HG03039 (cell line): ENCODE measurements at regions not wholly inside any gene's neighbourhood (a gene's known extent, or its start where the extent isn't known, plus 50 kb on each side); places are given as distances from the start of the nearest gene placed in this dataset.

Source experiments
- ATAC-seq: cut with Tn5 transposase; IDR thresholded peaks from one replicate; pipeline ENCODE4 v1.9.1; 2021; ENCODE audit warnings: mild to moderate bottlenecking, moderate library complexity; ENCODE audit not compliant: unreplicated experiment

- no peak for ATAC-seq
These were observed 393.7 kb upstream of the OPRM1 start for GRCh38 chr6:153645326-153645725.

DNA sequence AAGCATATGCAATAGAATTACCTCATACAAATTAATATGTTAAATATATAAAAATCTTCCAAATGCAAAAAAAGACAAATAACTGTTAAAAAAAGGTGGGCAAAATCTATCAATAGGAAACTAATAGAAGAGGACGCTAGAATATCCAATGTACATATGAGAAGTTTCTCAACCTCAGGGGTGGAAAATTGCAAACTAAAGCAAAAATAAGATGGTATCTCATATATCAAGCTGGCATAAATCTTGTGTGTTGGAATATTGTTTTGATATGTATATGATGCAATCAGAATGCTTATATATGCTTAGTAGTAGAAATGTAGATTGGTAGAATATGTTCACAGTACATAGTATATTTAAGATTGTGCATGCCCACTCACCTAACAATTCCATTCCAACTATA lies 395.0 kb upstream of the OPRM1 start:
- no peak for ATAC-seq

DNA sequence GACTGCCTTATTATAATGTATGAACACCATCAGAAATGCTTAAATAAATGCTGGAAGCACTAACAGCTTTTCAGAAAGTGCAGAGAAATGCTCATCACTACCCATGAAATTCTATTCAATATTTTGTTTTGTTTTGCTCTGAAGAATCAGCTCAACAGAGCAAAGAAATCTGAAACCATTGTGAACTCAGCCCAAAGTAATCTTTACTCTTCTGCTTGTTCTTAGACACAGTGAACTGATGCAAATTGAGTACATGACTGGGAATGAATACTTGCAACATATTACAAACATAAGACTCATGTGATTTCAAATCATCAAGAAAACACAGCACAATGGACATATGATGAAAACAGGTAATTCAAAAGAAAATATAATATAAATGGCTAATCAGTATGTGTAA lies 404.6 kb upstream of the OPRM1 start:
- no peak for ATAC-seq

DNA sequence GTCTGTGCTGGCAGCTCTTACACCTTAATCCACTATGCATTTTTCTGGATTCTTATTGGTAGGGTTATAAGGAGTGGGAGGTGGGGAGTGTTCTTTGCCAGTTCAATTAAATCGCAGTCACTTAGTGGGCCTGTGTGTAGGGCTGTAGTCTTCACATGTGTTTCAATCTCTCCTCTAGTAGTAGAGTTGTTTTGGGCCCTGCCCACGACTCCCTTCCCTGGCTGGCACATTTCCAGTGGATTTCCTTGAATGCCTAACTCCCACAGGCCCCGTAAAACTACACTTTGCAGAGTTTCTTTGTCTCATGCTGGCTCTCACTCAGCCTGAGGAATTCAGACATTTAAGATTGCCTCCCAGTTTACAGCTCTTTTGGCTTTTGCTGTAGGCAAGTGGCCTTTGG lies 414.0 kb upstream of the OPRM1 start:
- ATAC-seq: no peak

DNA sequence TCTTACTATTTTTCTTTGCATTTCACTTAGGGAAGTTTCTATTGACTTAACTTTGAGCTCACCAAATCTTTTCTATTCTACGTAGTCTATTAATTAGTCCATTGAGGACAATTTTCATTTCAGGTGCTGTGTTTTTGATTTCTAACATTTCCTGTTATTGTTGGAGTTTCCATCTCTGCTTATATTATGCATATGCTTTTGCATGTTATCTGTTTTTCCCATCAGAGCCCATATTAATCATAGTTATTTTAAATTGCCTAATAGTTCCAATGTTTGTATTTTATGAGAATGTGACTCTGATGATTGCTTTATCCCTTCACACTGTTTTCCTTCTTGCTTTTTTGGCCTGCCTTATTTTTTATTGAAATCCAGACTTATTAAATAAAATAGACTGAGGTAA lies 414.5 kb upstream of the OPRM1 start:
- no peak for ATAC-seq

GRCh38 chr6:153623496-153623895 lies 415.5 kb upstream of the OPRM1 start:
- ATAC-seq: no peak

GRCh38 chr6:153621491-153621890 lies 417.5 kb upstream of the OPRM1 start:
- ATAC-seq: no peak

GRCh38 chr6:153621070-153621469 lies 418.0 kb upstream of the OPRM1 start:
- ATAC-seq: no peak

GRCh38 chr6:153618371-153619322 lies 420.4 kb upstream of the OPRM1 start:
- ATAC-seq: no peak

DNA sequence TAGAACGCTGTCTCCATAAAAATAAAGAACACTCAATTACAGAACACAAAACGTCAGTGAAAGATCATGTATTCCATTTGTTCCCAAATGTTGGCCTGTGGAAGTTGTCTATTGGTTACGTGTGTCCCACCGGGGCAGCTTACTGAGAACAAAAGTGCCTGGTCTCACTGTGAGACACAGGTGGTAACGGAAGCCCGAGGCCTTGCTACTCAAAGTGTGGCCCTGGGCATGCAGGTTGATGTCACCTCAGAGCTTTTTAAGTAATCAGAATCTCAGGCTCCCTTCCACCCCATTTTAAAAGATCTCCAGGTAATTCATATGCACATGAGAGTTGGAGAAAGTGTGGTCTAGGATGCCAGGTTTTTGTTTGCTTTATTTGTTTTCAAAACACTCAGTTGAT lies 422.5 kb upstream of the OPRM1 start:
- no peak for ATAC-seq

GRCh38 chr6:153613719-153614455 lies 425.2 kb upstream of the OPRM1 start:
- ATAC-seq: no peak

- no peak for ATAC-seq
These were observed 436.6 kb upstream of the OPRM1 start for GRCh38 chr6:153602401-153602800.

GRCh38 chr6:153599901-153600300 lies 439.1 kb upstream of the OPRM1 start:
- no peak for ATAC-seq

- no peak for ATAC-seq
These were observed 443.1 kb upstream of the OPRM1 start for GRCh38 chr6:153595903-153596302.

DNA sequence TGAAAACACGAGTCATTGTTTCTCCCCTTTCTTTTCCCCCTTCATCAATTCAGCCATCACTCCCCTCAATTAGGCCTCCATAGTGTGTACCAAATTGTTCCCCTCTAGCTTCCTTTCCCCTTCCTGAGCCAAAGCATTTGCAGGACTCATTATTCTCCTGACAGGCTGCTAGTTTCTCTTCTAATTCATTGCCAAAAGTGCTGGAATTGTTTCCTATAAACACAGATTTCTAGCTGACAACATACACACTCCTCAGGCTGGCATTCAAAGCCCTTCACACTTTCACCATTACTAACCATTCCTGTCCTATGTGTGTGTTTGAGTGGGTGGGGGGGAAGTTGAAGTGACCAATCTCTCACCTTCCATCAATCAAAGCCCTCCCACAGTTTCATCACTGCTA lies 444.2 kb upstream of the OPRM1 start:
- no peak for ATAC-seq

DNA sequence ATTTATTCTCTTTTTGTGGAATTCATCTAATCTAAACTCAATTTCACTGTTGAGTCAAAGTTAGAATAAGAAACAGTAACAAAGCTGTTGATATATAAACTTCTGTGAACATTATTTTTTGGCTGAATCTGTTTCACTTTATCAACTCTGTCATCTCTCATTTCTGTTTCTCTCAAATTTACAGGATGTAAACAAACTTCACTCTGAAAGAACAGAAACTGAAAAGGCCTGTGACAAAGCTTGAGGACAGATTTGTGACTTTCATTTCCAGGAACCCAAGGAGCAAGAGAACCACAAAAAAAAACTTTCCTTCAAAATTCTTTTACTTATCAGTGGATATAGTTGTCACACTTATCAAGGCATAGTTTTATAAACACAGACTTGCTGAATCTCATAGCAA lies 447.9 kb upstream of the OPRM1 start:
- ATAC-seq: no peak

DNA sequence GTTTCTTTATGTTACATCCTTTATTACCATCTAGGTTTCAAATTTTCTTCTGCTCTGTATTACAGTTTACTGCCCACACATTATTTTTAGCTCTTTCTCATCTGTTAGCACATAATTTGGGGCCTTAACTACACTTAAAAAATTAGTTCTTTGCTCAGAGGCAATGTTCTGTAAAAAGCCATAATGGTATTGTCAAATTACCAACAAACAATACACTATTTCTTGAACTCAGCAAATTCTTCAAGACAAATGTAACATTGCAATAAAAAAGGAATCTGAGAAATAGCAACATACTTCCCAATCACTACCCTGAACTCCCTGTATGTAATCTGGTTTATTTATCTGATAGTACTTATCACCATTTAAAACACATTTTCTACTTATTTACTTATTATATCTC lies 448.6 kb upstream of the OPRM1 start:
- no peak for ATAC-seq

- no peak for ATAC-seq
These were observed 450.7 kb upstream of the OPRM1 start for GRCh38 chr6:153588330-153588729.

DNA sequence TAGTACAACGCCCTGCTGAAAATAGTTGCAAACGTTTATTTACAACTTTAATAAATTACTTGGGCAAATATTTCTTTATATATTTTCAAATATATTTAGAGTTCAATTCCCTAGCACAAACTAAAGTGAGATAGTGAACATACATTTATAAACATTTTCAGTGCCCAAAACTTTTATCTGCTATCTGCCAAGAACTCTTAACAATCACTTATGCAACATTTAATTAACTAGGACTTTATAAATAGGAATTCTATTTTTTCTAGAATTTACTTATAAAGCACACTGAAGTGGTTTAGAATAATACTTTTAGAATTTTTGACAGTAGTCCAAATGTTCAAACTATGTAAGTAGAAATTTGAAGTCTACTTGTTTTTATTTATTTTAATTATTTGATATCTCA lies 452.6 kb upstream of the RGS17 start:
- no peak for ATAC-seq

DNA sequence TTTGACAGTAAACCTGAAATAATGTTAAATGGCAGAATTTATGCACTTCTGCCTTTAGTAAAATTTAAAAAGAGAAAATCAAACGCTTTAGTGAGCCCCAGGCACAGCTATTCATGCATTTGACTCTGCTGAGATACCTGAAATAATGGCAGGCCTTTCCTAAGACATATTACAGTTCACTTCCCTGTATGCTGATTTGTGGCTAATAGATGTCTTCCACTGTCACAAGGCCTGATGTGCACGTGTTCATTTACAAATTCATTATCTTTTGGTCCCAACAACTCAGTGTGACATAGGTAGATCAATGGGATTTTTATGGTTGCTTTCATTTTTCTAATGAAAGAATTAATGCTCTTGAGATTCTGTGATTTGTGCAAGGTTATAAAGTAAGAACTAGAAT lies 449.7 kb upstream of the RGS17 start:
- no peak for ATAC-seq

GRCh38 chr6:153575528-153575927 lies 444.4 kb upstream of the RGS17 start:
- no peak for ATAC-seq

DNA sequence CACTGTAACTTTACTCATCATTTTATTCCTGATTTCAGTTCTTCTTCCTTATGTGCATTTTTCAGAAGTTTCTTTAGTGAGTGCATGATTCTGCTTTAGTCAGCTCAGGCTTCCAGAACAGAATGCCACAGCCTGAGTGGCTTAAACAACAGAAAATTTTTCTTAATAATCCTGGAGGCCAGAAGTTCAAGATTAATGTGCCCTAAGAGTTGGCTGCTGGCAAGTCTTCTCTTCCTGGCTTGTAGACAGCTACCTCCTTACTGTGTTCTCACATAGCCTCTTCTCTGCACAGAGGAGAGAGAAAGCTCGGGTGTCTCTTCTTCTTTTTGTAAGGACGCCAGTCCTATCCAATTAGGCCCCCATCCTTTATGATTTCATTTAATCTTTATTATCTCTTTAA lies 443.1 kb upstream of the RGS17 start:
- no peak for ATAC-seq
